COLO829 (cell line): ENCODE measurements at regions not wholly inside any gene's neighbourhood (a gene's known extent, or its start where the extent isn't known, plus 50 kb on each side); places are given as distances from the start of the nearest gene placed in this dataset.

ENCODE experiments used
- DNase-seq: peaks from one replicate; pipeline ENCODE4 v3.0.0; 2012; ENCODE audit warnings: low spot score

DNA sequence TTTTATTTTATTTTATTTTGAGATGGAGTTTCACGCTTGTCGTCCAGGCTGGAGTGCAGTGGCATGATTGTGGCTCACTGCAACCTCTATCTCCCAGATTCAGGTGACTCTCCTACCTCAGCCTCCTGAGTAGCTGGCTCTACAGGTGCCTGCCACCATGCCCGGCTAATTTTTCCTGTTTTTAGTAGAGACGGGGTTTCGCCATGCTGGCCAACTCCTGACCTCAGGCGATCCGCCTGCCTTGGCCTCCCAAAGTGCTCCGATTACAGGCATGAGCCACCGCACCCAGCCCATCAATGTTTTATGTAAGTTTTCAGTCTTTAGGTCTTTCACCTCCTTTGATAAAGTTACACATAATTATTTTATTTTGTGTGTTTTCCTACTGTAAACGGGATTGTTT, 154.6 kb downstream of the COPRS start:
- DNase-seq: no peak

DNA sequence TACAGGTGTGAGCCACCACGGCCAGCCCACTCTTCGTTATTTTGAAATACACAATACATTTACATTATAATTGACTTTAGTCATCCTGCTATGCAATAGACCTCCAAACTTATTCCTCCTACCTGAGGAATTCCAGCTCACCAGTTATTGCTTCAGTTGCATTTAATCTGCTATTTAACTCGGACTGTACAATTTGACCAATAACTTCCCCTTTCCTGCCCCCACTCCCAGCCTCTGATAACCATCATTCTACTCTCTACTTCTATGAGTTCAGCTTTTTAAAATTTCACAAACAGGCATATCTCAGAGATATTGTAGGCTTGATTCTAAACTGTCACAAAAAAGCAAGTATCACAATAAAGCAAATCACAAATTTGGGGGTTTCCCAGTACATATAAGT, 157.0 kb downstream of the COPRS start:
- DNase-seq: no peak

GRCh38 chr17:31700973-31701372, 158.1 kb downstream of the COPRS start:
- DNase-seq: no peak

- DNase-seq: no peak
Measured at GRCh38 chr17:31699886-31700285, 159.2 kb downstream of the COPRS start.

GRCh38 chr17:31699281-31699680, 159.8 kb downstream of the COPRS start:
- DNase-seq: no peak

- DNase-seq: no peak
Measured at GRCh38 chr17:31698751-31699150, 160.3 kb downstream of the COPRS start.

DNA sequence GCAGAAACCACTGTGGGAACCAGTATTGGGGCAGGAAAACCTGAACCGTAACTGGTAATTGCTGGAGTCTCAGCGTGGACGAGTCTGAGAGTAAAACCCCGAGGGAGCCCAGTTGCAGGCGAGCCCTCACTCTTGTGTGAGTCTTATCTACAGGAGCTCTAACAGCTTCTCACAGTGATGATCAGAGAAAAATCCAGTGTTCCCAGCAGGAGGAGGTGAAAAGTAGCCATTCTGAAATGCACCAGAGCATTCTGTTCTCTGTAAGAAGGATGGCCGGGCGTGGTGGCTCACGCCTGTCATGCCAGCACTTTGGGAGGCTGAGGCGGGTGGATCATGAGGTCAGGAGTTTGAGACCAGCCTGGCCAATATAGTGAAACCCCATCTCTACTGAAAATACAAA, 161.2 kb downstream of the COPRS start:
- DNase-seq: no peak

- DNase-seq: no peak
Measured at GRCh38 chr17:31696703-31697325, 162.2 kb downstream of the COPRS start.

GRCh38 chr17:31696184-31696602, 162.9 kb downstream of the COPRS start:
- no peak for DNase-seq

- no peak for DNase-seq
Measured at GRCh38 chr17:31695456-31696090, 163.5 kb downstream of the COPRS start.

DNA sequence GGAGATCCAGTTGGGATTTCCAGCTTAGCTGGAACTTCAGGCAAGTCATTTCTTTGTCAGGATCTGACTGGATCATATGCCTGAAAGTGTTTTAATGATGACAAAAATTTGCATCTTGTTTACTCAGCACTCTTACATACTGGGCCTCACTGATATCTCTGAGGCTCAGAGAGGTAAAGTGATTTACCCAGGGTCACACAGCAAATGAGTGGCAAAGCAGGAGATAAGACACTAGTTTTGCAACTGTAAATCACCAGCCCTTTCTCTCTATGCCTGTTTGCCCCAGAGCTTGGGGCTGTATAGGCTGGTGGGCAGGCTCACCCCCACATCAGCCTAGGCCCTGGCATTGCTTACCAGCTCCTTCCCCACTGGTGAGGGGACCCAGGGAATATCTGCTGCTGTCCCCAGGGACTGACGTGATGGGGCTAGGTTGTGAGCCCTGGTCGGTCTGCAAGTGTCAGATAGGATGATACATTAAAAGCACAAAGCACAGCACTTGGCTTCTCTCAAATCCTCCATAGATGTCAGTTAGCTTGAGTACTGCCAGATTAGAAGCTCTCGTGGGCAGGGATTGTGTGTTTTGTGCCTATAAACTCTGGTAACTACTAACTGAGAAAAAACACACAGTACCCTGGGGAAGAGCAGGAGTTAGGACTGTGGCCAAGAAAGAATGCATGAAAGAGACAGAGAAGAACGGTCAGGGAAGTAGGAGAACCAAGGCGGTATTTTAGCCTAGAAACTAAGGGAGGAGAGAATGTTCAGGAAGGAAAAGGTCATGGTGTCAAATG, 165.4 kb downstream of the COPRS start:
- no peak for DNase-seq

DNA sequence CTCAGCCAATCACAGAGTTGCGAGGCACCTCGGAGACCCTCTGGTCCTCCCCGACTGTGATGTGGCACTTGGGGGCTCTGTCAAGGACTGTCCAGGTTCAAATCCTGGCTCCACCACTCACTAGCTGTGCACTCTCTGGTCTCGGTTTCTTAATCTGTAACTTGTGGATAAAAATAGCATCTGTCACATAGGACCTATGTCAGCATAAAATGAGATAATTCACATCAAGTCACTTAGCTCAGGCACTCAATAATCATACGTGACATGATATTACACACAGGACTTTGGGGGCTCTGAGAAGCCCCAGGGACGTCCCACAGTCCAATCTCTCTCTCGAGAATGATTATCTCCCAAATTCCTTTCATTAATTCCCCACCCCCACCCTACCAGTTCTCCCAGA, 166.4 kb downstream of the COPRS start:
- DNase-seq: no peak

DNA sequence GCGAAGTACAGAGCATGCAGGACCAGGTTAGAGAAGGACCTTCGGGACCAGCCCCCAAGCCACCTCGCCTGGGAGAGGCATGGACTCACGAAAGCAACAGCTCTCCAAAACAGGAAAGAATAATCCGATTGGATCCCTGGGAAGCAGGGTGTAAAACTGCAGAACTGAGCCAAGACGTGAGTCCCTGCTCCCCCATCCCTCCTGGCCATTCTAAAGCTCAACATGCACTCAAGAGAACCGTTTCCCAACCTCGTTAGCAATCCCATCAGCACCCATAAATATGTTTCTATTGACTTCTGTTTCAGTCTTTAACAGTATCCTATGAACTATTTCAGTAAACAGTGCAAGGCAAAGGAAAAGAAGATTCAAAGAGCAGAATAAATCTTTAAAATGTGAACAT, 167.0 kb downstream of the COPRS start:
- DNase-seq: no peak

DNA sequence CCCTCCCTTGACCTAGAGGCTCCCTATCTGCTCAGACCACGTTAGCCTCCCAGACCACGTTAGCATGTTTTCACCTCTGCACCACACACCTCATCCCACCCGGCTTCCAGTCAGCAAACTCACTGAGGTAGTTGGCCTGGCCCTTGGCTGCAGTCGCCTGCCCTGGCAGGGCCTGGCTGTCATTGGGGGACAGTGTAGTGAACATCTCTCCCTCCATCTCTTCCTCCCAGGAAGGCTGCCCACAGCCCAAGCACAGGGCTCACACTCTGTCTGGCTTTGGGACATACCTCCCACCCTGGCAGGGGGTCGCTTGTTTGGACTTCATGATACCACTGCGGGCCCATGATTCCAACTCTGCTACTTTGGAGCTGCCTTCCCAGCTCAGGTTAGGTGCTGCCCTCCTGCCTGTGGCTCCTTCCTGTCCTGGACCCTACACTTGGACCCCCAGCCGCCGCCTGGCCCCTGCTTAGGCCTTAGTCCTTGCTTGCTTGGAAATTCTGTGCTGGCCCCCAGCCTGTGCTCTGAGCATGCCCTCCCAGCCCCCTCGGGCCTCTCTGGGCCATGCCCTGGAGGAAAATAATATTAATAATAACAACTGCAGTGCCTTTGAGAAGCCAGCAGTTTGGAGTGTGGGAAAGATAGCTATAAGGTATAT, 167.7 kb downstream of the COPRS start:
- DNase-seq: no peak

DNA sequence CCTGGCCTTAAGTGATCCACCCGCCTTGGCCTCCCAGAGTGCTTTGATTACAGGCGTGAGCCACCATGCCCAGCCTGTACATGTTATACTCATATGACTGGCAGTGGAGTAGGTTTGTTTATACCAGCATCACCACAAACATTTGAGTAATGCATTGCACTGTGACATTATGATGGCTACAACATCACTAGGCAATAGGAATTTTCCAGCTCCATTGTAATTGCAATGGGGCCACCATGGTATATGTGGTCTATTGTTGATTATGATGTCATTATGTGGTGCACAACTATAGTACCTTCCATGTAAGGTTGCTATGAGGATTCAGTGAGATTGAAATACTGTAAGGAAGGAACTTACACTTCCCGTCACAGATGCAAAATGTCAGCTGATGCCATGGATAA, 168.9 kb downstream of the COPRS start:
- no peak for DNase-seq

- DNase-seq: no peak
Measured at GRCh38 chr17:31688701-31689100, 170.3 kb downstream of the COPRS start.

GRCh38 chr17:31687505-31688126, 171.4 kb downstream of the COPRS start:
- DNase-seq: no peak

DNA sequence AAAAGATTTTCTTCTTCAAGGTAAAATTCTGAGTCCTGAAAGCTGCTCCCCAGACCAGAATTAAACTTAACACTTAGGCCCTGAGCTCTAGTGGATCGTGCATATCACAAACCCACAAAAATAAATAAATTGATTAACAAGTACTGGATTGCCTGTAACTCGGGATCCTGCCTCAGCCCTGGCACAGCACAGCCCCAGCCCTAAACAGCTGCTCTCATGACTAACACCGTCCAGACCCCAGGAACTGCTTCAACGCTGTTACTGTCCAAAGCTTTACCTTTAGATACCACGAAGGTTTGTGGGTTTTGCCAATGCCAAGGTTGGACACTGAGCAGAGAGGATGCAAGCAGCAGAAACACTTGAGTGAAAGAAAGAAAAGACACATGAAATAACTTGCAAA, 172.5 kb downstream of the COPRS start:
- no peak for DNase-seq

- DNase-seq: no peak
Measured at GRCh38 chr17:31684901-31685300, 174.1 kb downstream of the COPRS start.

DNA sequence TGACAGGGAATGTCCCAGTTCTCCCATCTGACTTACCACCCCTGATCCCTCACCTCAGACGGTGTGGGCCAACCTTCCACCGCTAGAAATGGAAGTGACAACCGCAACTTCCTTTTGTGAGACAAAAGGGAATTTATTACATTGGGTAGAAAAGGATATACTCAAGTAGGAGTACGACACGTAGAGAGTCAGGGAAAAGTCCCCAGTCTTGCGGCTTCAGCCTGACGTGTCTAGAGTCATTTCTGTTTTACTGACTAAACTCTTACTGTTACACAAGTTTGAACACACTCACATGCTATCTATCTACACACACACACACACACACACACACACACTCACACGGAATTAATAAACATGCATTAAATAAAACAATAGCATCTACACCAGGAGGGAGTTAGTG, 178.9 kb downstream of the COPRS start:
- DNase-seq: no peak

DNA sequence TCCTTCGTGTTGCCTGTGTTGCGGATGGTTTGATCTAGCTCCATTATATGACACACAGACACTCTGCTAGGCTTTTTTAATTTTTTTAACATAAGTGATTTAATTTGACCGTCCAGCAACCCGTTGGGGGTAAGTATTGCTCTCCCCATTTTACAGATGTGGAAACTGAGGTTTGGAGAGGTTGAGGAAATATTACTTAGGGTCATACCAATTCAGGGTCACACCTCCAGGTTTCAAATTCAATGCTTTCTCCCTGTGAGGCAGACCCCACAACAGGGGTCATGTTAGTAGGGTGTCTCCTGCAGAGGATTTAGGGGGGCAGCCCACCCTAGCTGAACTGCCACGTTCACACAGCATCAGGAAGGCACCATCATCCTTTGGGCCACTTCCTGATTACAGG, 179.4 kb downstream of the COPRS start:
- no peak for DNase-seq

DNA sequence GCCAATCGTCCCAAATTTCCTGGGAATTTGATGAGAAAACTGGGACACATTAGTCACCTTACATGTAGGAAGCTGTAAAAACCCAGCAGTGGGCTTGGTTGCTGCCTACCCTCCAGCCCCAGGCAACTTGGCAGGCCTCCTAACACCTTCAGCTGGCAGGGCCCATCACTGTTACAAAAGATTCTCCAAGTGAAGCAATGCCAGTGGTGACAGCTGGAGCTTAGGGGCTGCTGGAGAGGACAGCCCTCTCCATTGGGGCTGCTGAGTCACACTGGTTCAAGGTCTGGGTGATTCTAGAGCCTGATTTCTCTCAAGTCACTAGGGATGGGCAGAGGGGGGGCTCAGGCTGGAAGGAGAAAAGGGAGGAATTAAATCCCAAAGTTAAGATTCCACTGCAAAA, 180.6 kb downstream of the COPRS start:
- DNase-seq: no peak
